ENCODE measurements at regions not wholly inside any gene's neighbourhood (a gene's known extent, or its start where the extent isn't known, plus 50 kb on each side); places are given as distances from the start of the nearest gene placed in this dataset.

- FAIRE-seq, result no peak
These were observed 1212.0 kb downstream of the PCDH17 start for GRCh38 chr13:58843567-58843966.

- no peak for FAIRE-seq
These were observed 1218.6 kb downstream of the PCDH17 start for GRCh38 chr13:58850161-58850560.

- no peak for FAIRE-seq
These were observed 1220.5 kb downstream of the PCDH17 start for GRCh38 chr13:58852076-58852475.

GRCh38 chr13:58855283-58855682, 1223.7 kb downstream of the PCDH17 start:
- no peak for FAIRE-seq

GRCh38 chr13:58858870-58859371, 1227.4 kb downstream of the PCDH17 start:
- FAIRE-seq, result no peak

- FAIRE-seq, result no peak
These were observed 1233.7 kb downstream of the PCDH17 start for GRCh38 chr13:58865286-58865685.

- no peak for FAIRE-seq
These were observed 1238.0 kb downstream of the PCDH17 start for GRCh38 chr13:58869566-58869965.

GRCh38 chr13:58876473-58876872, 1244.9 kb downstream of the PCDH17 start:
- no peak for FAIRE-seq

GRCh38 chr13:58879114-58879513, 1247.6 kb downstream of the PCDH17 start:
- no peak for FAIRE-seq

- FAIRE-seq, result no peak
These were observed 1251.0 kb downstream of the PCDH17 start for GRCh38 chr13:58882516-58882915.

- FAIRE-seq, result no peak
These were observed 1251.9 kb downstream of the PCDH17 start for GRCh38 chr13:58883405-58883804.

- no peak for FAIRE-seq
These were observed 1253.0 kb downstream of the PCDH17 start for GRCh38 chr13:58884353-58885209.

GRCh38 chr13:58889474-58889873, 1257.9 kb downstream of the PCDH17 start:
- no peak for FAIRE-seq

GRCh38 chr13:58893396-58893795, 1261.9 kb downstream of the PCDH17 start:
- no peak for FAIRE-seq

- no peak for FAIRE-seq
These were observed 1257.3 kb downstream of the DIAPH3 start for GRCh38 chr13:58906329-58907007.

GRCh38 chr13:58907347-58907746, 1256.4 kb downstream of the DIAPH3 start:
- FAIRE-seq, result no peak

GRCh38 chr13:58908019-58908679, 1255.6 kb downstream of the DIAPH3 start:
- no peak for FAIRE-seq

GRCh38 chr13:58919551-58919950, 1244.2 kb downstream of the DIAPH3 start:
- no peak for FAIRE-seq

GRCh38 chr13:58921129-58921528, 1242.6 kb downstream of the DIAPH3 start:
- no peak for FAIRE-seq

GRCh38 chr13:58926858-58927257, 1236.9 kb downstream of the DIAPH3 start:
- no peak for FAIRE-seq

GRCh38 chr13:58933475-58933874, 1230.3 kb downstream of the DIAPH3 start:
- no peak for FAIRE-seq

- FAIRE-seq, result no peak
These were observed 1228.0 kb downstream of the DIAPH3 start for GRCh38 chr13:58935689-58936088.

- no peak for FAIRE-seq
These were observed 1217.5 kb downstream of the DIAPH3 start for GRCh38 chr13:58946274-58946673.

- no peak for FAIRE-seq
These were observed 1214.1 kb downstream of the DIAPH3 start for GRCh38 chr13:58949646-58950045.
